HG02870 (cell line): ENCODE measurements at regions not wholly inside any gene's neighbourhood (a gene's known extent, or its start where the extent isn't known, plus 50 kb on each side); places are given as distances from the start of the nearest gene placed in this dataset.
"Not testable (repeated sequence)": the region's sequence is repeated elsewhere in the genome, so short reads cannot be mapped to it uniquely, and the experiment has no call there.

Experiments used
- ATAC-seq: cut with Tn5 transposase; IDR thresholded peaks from one replicate; pipeline ENCODE4 v1.9.1; 2021; ENCODE audit warnings: mild to moderate bottlenecking, moderate library complexity; ENCODE audit not compliant: unreplicated experiment

GRCh38 chr7:55299273-55299967 lies 65.7 kb upstream of the LANCL2 start:
- no peak for ATAC-seq

DNA sequence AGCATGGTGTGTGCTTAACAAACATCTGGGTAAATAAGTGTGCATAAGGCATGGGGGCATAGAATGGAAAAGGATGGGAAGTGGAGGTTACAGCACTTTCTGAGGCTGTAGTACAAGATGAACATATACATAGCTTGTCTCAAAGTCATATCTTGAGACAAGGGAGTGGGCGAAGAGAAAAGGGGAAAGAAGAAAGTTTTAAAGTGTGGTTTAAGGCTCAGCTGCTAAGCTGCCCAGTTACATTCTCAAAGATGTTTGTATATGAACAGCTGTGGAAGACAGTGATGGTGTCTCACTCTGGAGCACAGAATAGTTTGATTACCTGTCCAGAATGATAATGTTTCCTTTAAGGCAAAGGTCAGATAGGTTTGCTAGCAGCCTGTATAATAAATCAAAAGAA lies 61.9 kb upstream of the LANCL2 start:
- peak; percentile 70 for ATAC-seq

DNA sequence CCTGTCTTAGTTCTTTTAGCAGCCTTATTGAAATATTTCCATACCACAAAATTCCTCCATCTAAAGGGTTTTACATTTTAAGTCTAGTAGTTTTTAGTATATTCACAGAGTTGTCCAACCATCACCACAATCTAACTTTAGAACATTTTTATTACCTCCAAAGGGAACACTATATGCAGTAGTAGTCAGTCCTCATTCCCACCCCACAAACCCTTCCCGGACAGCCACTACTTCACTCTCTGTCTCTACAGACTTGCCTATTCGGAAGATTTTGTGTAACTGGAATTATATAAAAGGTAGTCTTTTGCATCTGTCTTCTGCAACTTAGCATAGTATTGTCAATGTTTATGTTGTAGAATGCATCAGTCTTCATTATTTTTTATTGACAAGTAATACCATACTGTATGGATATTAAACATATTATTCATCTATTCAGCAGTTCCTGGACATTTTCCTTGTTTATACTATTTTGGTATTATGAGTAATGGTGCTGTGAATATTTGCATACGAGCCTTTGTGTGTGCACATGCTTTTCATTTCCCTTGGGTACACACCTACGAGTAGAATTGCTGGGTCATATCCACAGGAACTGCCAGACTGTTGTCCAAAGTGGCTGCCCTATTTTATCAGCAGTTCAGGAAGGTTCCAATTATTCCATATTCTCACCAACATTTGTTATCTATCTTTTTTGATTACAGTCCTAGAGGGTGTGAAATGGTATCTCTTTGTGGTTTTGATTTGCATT lies 60.9 kb upstream of the LANCL2 start:
- no peak for ATAC-seq

- no peak for ATAC-seq
These were observed 60.0 kb upstream of the LANCL2 start for GRCh38 chr7:55305135-55305534.

- ATAC-seq, result no peak
These were observed 58.8 kb upstream of the LANCL2 start for GRCh38 chr7:55306331-55306730.

- no peak for ATAC-seq
These were observed 57.8 kb upstream of the LANCL2 start for GRCh38 chr7:55307123-55307916.

GRCh38 chr7:55308186-55308929 lies 56.8 kb upstream of the LANCL2 start:
- ATAC-seq, result no peak

DNA sequence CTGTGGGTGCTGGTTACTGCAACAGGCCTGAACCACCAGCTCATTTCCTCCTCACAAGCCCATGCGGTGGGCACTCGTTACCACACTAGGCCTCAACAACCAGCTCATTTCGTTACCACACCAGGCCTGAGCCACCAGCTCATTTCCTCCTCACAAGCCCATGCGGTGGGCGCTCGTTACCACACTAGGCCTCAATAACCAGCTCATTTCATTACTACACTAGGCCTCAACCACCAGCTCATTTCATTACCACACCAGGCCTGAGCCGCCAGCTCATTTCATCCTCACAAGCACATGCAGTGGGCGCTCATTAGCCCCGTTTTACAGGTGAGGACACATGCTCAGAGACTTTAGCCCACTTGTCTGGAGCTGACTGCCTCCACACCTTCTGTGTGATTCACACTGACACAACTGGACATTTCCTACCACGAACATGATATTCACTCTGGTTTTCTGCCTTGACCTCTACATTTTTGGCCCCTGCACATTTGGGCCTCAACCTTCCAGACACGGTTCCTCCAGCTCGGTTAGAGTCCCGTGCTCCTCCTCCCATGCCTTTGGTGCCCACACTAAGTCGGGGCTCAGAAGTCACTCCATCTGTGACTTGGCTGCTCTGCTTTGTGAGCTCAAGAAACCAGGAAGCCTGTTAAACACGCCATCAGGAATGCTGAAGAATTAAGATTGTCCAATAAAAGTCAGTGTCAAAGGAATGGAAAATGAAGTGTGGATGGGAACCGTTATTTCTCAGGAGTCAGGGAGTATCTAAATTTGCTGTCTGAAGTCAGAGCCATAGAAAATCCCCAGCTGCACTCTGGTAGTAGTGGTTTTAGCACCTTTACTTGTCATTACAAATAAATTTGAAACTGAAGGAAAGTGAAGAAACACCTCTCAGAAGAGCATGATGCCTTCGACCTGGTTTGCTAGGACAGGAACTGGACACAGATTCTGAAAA lies 55.8 kb upstream of the LANCL2 start:
- ATAC-seq, result peak; percentile 93

GRCh38 chr7:55310287-55311025 lies 54.7 kb upstream of the LANCL2 start:
- no peak for ATAC-seq

- ATAC-seq, result not testable (repeated sequence)
These were observed 53.2 kb upstream of the LANCL2 start for GRCh38 chr7:55311892-55312291.

GRCh38 chr7:55313671-55314070 lies 51.5 kb upstream of the LANCL2 start:
- ATAC-seq, result not testable (repeated sequence)

DNA sequence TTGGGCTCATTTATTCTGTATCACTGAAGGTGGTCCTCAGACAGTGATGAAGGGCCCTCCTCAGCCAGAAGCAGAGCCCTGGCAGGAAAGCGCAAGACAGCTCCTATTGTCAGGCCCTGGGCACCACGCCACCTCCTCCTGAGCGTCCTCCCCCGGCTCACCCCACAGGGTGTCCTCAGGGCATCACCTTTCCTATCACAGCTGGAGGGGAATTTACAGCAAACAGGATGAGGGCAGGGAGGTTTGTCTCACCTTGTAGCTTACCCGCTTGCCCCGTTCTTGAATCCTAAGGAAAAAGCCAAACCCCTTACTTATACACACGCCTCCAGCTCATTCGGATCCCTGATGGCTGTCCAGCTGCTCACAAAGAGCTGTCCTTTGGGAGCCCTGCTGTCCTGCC lies 50.2 kb upstream of the LANCL2 start:
- ATAC-seq, result no peak
